CD4-positive, alpha-beta T cell (primary cell): ENCODE measurements at regions not wholly inside any gene's neighbourhood (a gene's known extent, or its start where the extent isn't known, plus 50 kb on each side); places are given as distances from the start of the nearest gene placed in this dataset.

Source experiments
- ATAC-seq: fragments of 200-7000 bp; cut with Tn5 transposase; one replicate; pipeline ENCODE4 v1.10.0; 2022; ENCODE audit warnings: mild to moderate bottlenecking; ENCODE audit not compliant: poor library complexity
- CTCF ChIA-PET: fragments of 350-600 bp; sonication (Branson Sonifier 250); formaldehyde crosslinking; loops from one replicate; lab custom pipeline; 2021; ENCODE audit warnings: antibody characterized with exemption, inconsistent platforms; lab: Charles Lee
- POLR2A ChIA-PET: fragments of 350-600 bp; sonication (Branson Sonifier 250); formaldehyde crosslinking; loops from one replicate; lab custom pipeline; 2021; ENCODE audit warnings: antibody characterized with exemption, inconsistent platforms; lab: Charles Lee
- DNase-seq, 14 experiments: peaks; one replicate each; pipeline ENCODE4 v3.0.0-alpha.2; 2013 to 2020; ENCODE audit warnings: mixed read lengths in 2 of 14
- H3K27ac ChIP-seq, 2 donors: one replicate each; pipeline versions ENCODE4 v1.5.1 to v1.7.0; 2013; ENCODE audit warnings: low read length in 2 of 2, low read depth in 1 of 2, mild to moderate bottlenecking in 1 of 2
- H3K27me3 ChIP-seq, 2 experiments: 1 replicate in 1 of 2; 2 replicates in 1 of 2; pipeline versions ENCODE4 v1.6.1 to v1.7.0; 2013; ENCODE audit warnings: low read length in 2 of 2, control low read depth in 1 of 2, mild to moderate bottlenecking in 1 of 2, moderate library complexity in 1 of 2; ENCODE audit not compliant: insufficient read depth in 2 of 2, control insufficient read depth in 1 of 2
- H3K36me3 ChIP-seq: one replicate; pipeline ENCODE4 v1.6.1; 2013; ENCODE audit warnings: low read length, control low read depth; ENCODE audit not compliant: insufficient read depth
- H3K4me1 ChIP-seq: one replicate; pipeline ENCODE4 v1.6.1; 2013; ENCODE audit warnings: low read length, control low read depth; ENCODE audit not compliant: insufficient read depth
- H3K4me3 ChIP-seq: one replicate; pipeline ENCODE4 v1.5.1; 2013; ENCODE audit warnings: mild to moderate bottlenecking, low read length, moderate library complexity
- H3K9me3 ChIP-seq, 2 experiments: 1 replicate in 1 of 2; 2 replicates in 1 of 2; pipeline versions ENCODE4 v1.6.1 to v1.7.0; 2013; ENCODE audit warnings: low read length in 2 of 2, mild to moderate bottlenecking in 2 of 2, control low read depth in 1 of 2, moderate library complexity in 1 of 2; ENCODE audit not compliant: control insufficient read depth in 1 of 2, insufficient read depth in 1 of 2
- H3K27ac Mint-ChIP-seq: one replicate; pipeline ENCODE4 v1.8.0; 2020; ENCODE audit warnings: mixed read lengths
- H3K27me3 Mint-ChIP-seq: one replicate; pipeline ENCODE4 v1.8.0; 2021; ENCODE audit warnings: mixed read lengths
- H3K36me3 Mint-ChIP-seq: one replicate; pipeline ENCODE4 v1.8.0; 2021; ENCODE audit warnings: low read depth, mixed read lengths
- H3K4me1 Mint-ChIP-seq: one replicate; pipeline ENCODE4 v1.8.0; 2021; ENCODE audit warnings: low read depth, mixed read lengths
- H3K4me3 Mint-ChIP-seq: one replicate; pipeline ENCODE4 v1.8.0; 2020; ENCODE audit warnings: mild to moderate bottlenecking, mixed read lengths
- H3K9me3 Mint-ChIP-seq: one replicate; pipeline ENCODE4 v1.8.0; 2020; ENCODE audit warnings: mixed read lengths
- CTCF ChIP-seq: fragments of 200-600 bp; IDR thresholded peaks from one replicate; pipeline ENCODE4 v1.8.0; 2022; ENCODE audit warnings: antibody characterized with exemption, mild to moderate bottlenecking
- intact Hi-C, 2 experiments: fragments of 100-400 bp; cut with DNase I in 1 of 2; cut with micrococcal nuclease in 1 of 2; formaldehyde crosslinking; loops; one replicate each; pipeline versions ENCODE4 v1.15.1 to v1.9.0; 2023 to 2025; cut with DNase I, micrococcal nuclease

DNA sequence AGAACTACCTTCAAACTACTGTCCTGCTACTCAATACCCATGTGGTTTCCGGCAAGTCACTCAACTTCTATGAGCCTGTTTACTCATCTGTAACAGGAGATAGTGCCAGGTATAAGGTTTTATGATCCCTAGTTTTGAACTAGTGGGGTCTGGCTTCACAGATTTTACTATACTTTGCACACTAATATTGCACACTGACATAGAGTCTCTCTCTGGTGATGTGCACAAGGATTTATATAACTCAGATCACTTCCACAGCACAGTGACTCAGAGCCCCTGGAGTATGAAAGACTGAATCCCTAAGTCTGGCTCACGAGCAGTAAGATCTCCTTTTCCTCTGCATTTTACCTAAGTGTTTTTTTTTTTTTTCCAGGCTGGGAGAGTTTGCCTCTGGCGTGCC, 69.7 kb upstream of the SLC38A2 start:
- ATAC-seq (no peak), DNase-seq (no peak)
- POLR2A ChIA-PET: no interaction called here
- no peak overlapping the region for H3K4me3 ChIP-seq
- no peaks in the 10 kb centered on the region for H3K9me3 ChIP-seq
- Mint-ChIP-seq H3K27ac (no peak overlapping the region), H3K9me3 (no peaks in the 10 kb centered on the region), H3K4me1 (peaks cover 9% of the 10 kb centered on the region), H3K27me3 (no peaks in the 10 kb centered on the region), H3K4me3 (no peak overlapping the region), H3K36me3 (no peaks in the 10 kb centered on the region)
- no peaks in the 10 kb centered on the region for H3K4me1 ChIP-seq
- CTCF ChIA-PET: no interaction called here
- intact Hi-C loops: loop anchor here in 1 of 2 experiments (5.0 kb wide), 1 partner anchor 50 kb away; no protein-coding TSS in a partner anchor
- no peaks in the 10 kb centered on the region for H3K27me3 ChIP-seq
- H3K27ac ChIP-seq: no peak overlapping the region
- no peaks in the 10 kb centered on the region for H3K36me3 ChIP-seq
- no peak for TF ChIP-seq CTCF

DNA sequence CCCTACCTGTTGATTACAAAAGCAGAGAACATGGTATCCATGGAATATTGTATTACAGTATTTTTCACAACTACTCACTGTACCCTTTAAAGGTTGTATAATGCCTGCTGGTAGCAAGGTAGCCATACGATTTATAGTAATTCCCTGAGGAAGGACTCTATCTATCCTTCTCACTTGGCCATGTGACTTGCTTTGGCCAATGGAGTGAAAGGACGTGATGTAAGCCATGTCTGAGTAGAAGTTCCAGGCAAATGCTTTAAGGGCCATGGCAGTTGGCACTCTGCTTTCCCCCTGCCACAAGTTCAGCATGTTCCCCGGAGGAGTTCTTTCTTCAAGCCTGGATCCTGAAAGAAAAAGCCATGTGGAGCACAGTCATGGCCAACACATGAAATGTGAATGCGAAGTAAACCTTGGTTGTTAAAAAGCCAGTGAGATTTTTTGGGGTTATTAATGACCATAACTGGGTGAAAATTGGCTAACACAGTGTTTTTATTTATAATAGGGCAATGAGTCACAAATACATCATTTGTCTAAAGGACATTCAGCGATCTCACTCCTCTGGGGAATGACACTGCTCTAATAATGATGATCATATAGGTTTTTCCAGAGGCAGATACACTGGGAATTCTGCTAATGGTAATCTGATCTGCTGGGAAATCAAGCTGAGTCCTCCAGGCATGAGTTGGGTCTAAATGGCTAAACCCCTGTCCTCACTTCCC, 67.4 kb upstream of the SLC38A2 start:
- no peak overlapping the region for H3K4me3 Mint-ChIP-seq
- Histone ChIP-seq H3K9me3 (no peaks in the 10 kb centered on the region), H3K27me3 (no peaks in the 10 kb centered on the region), H3K36me3 (no peaks in the 10 kb centered on the region), H3K27ac (no peak overlapping the region), H3K4me1 (no peaks in the 10 kb centered on the region), H3K4me3 (no peak overlapping the region)
- no peaks in the 10 kb centered on the region for H3K36me3 Mint-ChIP-seq
- ChIA-PET POLR2A (no interaction called here), CTCF (no interaction called here)
- peaks cover under 1% of the 10 kb centered on the region for H3K4me1 Mint-ChIP-seq
- no peaks in the 10 kb centered on the region for H3K27me3 Mint-ChIP-seq
- intact Hi-C loops: loop anchor here in 1 of 2 experiments (5.0 kb wide), 1 partner anchor 48 kb away; no protein-coding TSS in a partner anchor
- no peak overlapping the region for H3K27ac Mint-ChIP-seq
- no peak for ATAC-seq
- no peaks in the 10 kb centered on the region for H3K9me3 Mint-ChIP-seq
- no peak for TF ChIP-seq CTCF
- no peak for DNase-seq

DNA sequence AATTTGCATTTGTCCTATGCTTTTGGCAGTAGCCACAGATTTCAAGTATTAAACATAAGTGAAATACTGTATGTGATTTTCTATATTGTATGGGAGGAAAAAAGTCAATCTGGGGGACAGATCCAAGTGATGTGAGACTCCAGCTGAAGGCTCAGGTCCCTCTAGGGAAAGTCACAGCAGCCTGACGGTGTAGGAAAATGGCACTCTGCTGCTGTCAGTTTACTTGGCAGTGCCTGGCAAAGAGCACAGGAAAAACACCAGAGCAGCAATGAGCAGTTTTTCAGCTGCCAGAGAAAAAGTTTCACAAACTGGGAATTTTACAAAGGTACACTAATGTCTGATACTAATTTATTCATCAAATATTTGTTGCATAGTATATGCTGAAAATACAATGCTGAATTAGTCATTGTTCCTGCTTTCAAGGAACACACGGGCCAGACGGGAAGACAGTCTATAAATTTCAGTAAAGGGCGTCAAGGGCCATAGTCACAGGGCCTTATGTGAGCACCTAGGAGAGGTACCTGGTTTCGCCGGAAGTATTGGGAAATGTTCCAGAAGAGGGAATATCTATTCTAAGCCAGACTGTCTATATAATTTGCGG, 66.2 kb upstream of the SLC38A2 start:
- Histone ChIP-seq H3K9me3 (no peaks in the 10 kb centered on the region), H3K4me1 (no peaks in the 10 kb centered on the region), H3K36me3 (no peaks in the 10 kb centered on the region), H3K27ac (no peak overlapping the region), H3K4me3 (no peak overlapping the region), H3K27me3 (no peaks in the 10 kb centered on the region)
- ChIA-PET CTCF (no interaction called here), POLR2A (no interaction called here)
- no peak for TF ChIP-seq CTCF
- intact Hi-C loops: no loop called here
- no peaks in the 10 kb centered on the region for H3K27me3 Mint-ChIP-seq
- no peaks in the 10 kb centered on the region for H3K36me3 Mint-ChIP-seq
- H3K27ac Mint-ChIP-seq: no peak overlapping the region
- no peaks in the 10 kb centered on the region for H3K4me1 Mint-ChIP-seq
- DNase-seq (no peak), ATAC-seq (no peak)
- no peak overlapping the region for H3K4me3 Mint-ChIP-seq
- H3K9me3 Mint-ChIP-seq: no peaks in the 10 kb centered on the region
